ENCODE measurements at regions not wholly inside any gene's neighbourhood (a gene's known extent, or its start where the extent isn't known, plus 50 kb on each side); places are given as distances from the start of the nearest gene placed in this dataset.
"Not testable (repeated sequence)": the region's sequence is repeated elsewhere in the genome, so short reads cannot be mapped to it uniquely, and the experiment has no call there.

- TF ChIP-seq CTCF, POLR2A (IDR thresholded peaks at IDR 0.05): not testable (repeated sequence)
Observed at GRCh38 chr7:6995026-6995425, 169.0 kb upstream of the CCZ1B start.
